ENCODE measurements at regions not wholly inside any gene's neighbourhood (a gene's known extent, or its start where the extent isn't known, plus 50 kb on each side); places are given as distances from the start of the nearest gene placed in this dataset.

GRCh38 chr2:21890716-21891115 is 766.9 kb downstream of the TDRD15 start:
- no peak for TF ChIP-seq ZFX (IDR thresholded peaks at IDR 0.05)
- no peak for TF ChIP-seq CTCF (conservative IDR thresholded peaks at IDR 0.05)

Measured in C4-2B (cell line).